ENCODE measurements at regions not wholly inside any gene's neighbourhood (a gene's known extent, or its start where the extent isn't known, plus 50 kb on each side); places are given as distances from the start of the nearest gene placed in this dataset.

DNA sequence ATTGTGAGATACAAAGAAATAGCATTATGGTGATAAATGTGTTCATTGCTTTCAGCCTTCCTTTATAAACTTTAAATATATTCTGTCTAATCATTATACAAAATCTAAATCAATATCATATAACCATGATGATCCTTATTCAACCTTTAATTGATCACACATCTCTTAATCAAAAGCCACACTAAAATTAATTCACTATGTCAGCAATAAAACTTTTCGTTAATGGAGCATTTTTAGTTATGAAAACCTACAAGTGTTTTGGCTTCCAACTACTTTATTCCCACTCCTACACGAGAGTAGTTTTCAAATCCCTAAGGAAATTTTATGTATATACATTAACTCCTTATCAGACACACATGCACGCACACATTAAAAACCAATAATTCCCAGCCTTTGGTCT, 530.2 kb downstream of the KCTD8 start:
- Histone ChIP-seq H3K9me3 (no peaks in the 10 kb centered on the region), H3K36me3 (ENCODE audit: control insufficient read depth, insufficient read depth, low read length) (no peaks in the 10 kb centered on the region), H3K4me3 (ENCODE audit: low read depth, low read length) (no peak overlapping the region), H3K27me3 (replicated peaks; ENCODE audit: control insufficient read depth, insufficient read depth, low read length) (no peaks in the 10 kb centered on the region), H3K4me1 (no peaks in the 10 kb centered on the region)
- Mint-ChIP-seq H3K27me3 (ENCODE audit: insufficient read depth, unreplicated experiment) (no peaks in the 10 kb centered on the region), H3K4me3 (ENCODE audit: unreplicated experiment) (no peak overlapping the region), H3K27ac (ENCODE audit: unreplicated experiment) (no peak overlapping the region), H3K4me1 (ENCODE audit: low read depth, unreplicated experiment) (no peaks in the 10 kb centered on the region), H3K36me3 (ENCODE audit: insufficient read depth, unreplicated experiment) (no peaks in the 10 kb centered on the region), H3K9me3 (ENCODE audit: unreplicated experiment) (no peaks in the 10 kb centered on the region)
- TF ChIP-seq, protein P1, sequence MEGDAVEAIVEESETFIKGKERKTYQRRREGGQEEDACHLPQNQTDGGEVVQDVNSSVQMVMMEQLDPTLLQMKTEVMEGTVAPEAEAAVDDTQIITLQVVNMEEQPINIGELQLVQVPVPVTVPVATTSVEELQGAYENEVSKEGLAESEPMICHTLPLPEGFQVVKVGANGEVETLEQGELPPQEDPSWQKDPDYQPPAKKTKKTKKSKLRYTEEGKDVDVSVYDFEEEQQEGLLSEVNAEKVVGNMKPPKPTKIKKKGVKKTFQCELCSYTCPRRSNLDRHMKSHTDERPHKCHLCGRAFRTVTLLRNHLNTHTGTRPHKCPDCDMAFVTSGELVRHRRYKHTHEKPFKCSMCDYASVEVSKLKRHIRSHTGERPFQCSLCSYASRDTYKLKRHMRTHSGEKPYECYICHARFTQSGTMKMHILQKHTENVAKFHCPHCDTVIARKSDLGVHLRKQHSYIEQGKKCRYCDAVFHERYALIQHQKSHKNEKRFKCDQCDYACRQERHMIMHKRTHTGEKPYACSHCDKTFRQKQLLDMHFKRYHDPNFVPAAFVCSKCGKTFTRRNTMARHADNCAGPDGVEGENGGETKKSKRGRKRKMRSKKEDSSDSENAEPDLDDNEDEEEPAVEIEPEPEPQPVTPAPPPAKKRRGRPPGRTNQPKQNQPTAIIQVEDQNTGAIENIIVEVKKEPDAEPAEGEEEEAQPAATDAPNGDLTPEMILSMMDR (IDR thresholded peaks at IDR 0.05; ENCODE audit: insufficient read depth in 1 of 2, low read depth in 1 of 2, low read length in 1 of 2, severe bottlenecking in 1 of 2, unreplicated experiment in 1 of 2), result no peak
- intact Hi-C loops (cut with micrococcal nuclease; ENCODE audit: unreplicated experiment), result no loop called here
- POLR2A ChIA-PET, result no interaction called here
- no TSS peak for BruUV-seq (replicated peaks)
- CTCF ChIA-PET, result no interaction called here
- DNase-seq, result no peak

DNA sequence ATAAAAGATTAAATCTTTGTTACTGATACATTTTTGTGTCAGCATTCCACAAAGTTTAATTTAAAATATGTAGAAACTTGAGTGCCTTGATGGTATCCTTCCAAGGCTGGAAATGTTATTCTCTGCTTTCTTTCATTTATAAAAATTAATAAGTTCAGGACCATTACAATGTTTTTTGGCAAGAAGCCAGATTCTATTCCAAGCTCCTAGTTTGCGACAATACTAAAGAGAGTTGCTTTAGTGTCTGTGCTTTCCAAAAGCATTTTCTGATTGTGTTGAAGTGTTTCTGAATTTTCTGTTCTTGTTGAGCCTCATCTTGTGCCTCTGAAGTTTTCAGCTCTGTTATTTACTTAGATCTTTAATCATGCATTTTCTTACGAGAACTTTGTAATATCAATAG, 516.2 kb downstream of the KCTD8 start:
- H3K4me3 Mint-ChIP-seq (ENCODE audit: unreplicated experiment), result no peak overlapping the region
- H3K27ac Mint-ChIP-seq (ENCODE audit: unreplicated experiment), result no peak overlapping the region
- intact Hi-C loops (cut with micrococcal nuclease; ENCODE audit: unreplicated experiment), result no loop called here
- H3K36me3 Mint-ChIP-seq (ENCODE audit: insufficient read depth, unreplicated experiment), result no peaks in the 10 kb centered on the region
- no TSS peak for BruUV-seq (replicated peaks)
- H3K9me3 ChIP-seq, result no peaks in the 10 kb centered on the region
- H3K27me3 ChIP-seq (replicated peaks; ENCODE audit: control insufficient read depth, insufficient read depth, low read length), result no peaks in the 10 kb centered on the region
- no peaks in the 10 kb centered on the region for H3K9me3 Mint-ChIP-seq (ENCODE audit: unreplicated experiment)
- CTCF ChIA-PET, result no interaction called here
- H3K27me3 Mint-ChIP-seq (ENCODE audit: insufficient read depth, unreplicated experiment), result no peaks in the 10 kb centered on the region
- no peaks in the 10 kb centered on the region for H3K4me1 Mint-ChIP-seq (ENCODE audit: low read depth, unreplicated experiment)
- no peaks in the 10 kb centered on the region for H3K36me3 ChIP-seq (ENCODE audit: control insufficient read depth, insufficient read depth, low read length)
- no peak overlapping the region for H3K4me3 ChIP-seq (ENCODE audit: low read depth, low read length)
- DNase-seq, result no peak
- TF ChIP-seq, protein P1 (IDR thresholded peaks at IDR 0.05; ENCODE audit: insufficient read depth in 1 of 2, low read depth in 1 of 2, low read length in 1 of 2, severe bottlenecking in 1 of 2, unreplicated experiment in 1 of 2), result no peak
- H3K4me1 ChIP-seq, result no peaks in the 10 kb centered on the region
- POLR2A ChIA-PET, result no interaction called here

DNA sequence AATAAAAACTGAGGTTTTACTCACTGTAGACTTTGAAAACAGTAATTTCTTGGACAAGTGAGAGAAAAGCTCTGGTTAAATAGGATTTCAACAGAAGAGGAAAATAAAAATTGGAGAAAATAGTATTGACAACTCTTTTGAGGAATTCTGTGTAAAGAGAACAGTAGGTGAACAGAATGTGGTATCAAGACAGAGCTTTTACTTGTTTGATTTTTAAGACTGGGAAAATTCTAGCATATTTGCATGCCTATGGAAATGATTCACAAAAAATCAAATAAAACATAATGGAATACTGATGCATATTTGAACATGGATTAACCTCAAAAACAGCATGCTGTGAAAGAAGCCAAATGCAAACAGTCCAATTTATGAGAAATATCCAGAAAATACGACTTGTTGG, 504.6 kb downstream of the KCTD8 start:
- no peaks in the 10 kb centered on the region for H3K27me3 Mint-ChIP-seq (ENCODE audit: insufficient read depth, unreplicated experiment)
- intact Hi-C loops (cut with micrococcal nuclease; ENCODE audit: unreplicated experiment), result no loop called here
- no TSS peak for BruUV-seq (replicated peaks)
- H3K27ac Mint-ChIP-seq (ENCODE audit: unreplicated experiment), result no peak overlapping the region
- POLR2A ChIA-PET, result no interaction called here
- no peaks in the 10 kb centered on the region for H3K36me3 ChIP-seq (ENCODE audit: control insufficient read depth, insufficient read depth, low read length)
- no peaks in the 10 kb centered on the region for H3K27me3 ChIP-seq (replicated peaks; ENCODE audit: control insufficient read depth, insufficient read depth, low read length)
- DNase-seq, result no peak
- H3K9me3 Mint-ChIP-seq (ENCODE audit: unreplicated experiment), result no peaks in the 10 kb centered on the region
- CTCF ChIA-PET, result no interaction called here
- no peak overlapping the region for H3K4me3 Mint-ChIP-seq (ENCODE audit: unreplicated experiment)
- H3K4me3 ChIP-seq (ENCODE audit: low read depth, low read length), result no peak overlapping the region
- no peaks in the 10 kb centered on the region for H3K36me3 Mint-ChIP-seq (ENCODE audit: insufficient read depth, unreplicated experiment)
- H3K4me1 ChIP-seq, result no peaks in the 10 kb centered on the region
- no peaks in the 10 kb centered on the region for H3K9me3 ChIP-seq
- H3K4me1 Mint-ChIP-seq (ENCODE audit: low read depth, unreplicated experiment), result no peaks in the 10 kb centered on the region
- TF ChIP-seq, protein P1 (IDR thresholded peaks at IDR 0.05; ENCODE audit: insufficient read depth in 1 of 2, low read depth in 1 of 2, low read length in 1 of 2, severe bottlenecking in 1 of 2, unreplicated experiment in 1 of 2), result no peak

Data from Caco-2 (cell line).